Panc1 (cell line): ENCODE measurements at regions not wholly inside any gene's neighbourhood (a gene's known extent, or its start where the extent isn't known, plus 50 kb on each side); places are given as distances from the start of the nearest gene placed in this dataset.

ENCODE experiments used
- ATAC-seq: fragments of 200-7000 bp; cut with Tn5 transposase; 2 replicates; pipeline ENCODE4 v1.9.1; 2020; ENCODE audit warnings: mild to moderate bottlenecking, moderate library complexity
- BruUV-seq: library from RNA; stranded (reverse); fragments of 400-500 nt; replicated peaks from 2 replicates; lab custom pipeline; 2021; lab: Mats Ljungman, UMichigan
- CTCF ChIA-PET: fragments of 300-600 bp; sonication (Branson Sonifier 250); formaldehyde crosslinking; loops from one replicate; lab custom pipeline; 2022; ENCODE audit warnings: antibody characterized with exemption; lab: Charles Lee
- POLR2A ChIA-PET: fragments of 300-600 bp; sonication (Branson Sonifier 250); formaldehyde crosslinking; loops from one replicate; lab custom pipeline; 2022; ENCODE audit warnings: antibody characterized with exemption; lab: Charles Lee
- DNase-seq: peaks from one replicate; pipeline ENCODE4 v3.0.0-alpha.2; 2010; ENCODE audit warnings: low read depth, low spot score
- H3K27ac ChIP-seq: 2 replicates; pipeline ENCODE4 v1.5.1; 2011; ENCODE audit warnings: mild to moderate bottlenecking, low read length, inconsistent platforms
- H3K27me3 ChIP-seq: fragments of 200-500 bp; sonication (Bioruptor generic); 2 replicates; pipeline ENCODE4 v1.6.0; 2014; ENCODE audit warnings: low read length, inconsistent platforms; ENCODE audit not compliant: control insufficient read depth, insufficient read depth
- H3K36me3 ChIP-seq: fragments of 200-500 bp; sonication (Bioruptor generic); 2 replicates; pipeline ENCODE4 v1.5.1; 2014; ENCODE audit warnings: inconsistent platforms, mild to moderate bottlenecking, low read length, moderate library complexity; ENCODE audit not compliant: control insufficient read depth, insufficient read depth
- H3K4me1 ChIP-seq: 2 replicates; pipeline ENCODE4 v1.5.1; 2011; ENCODE audit warnings: inconsistent platforms, mild to moderate bottlenecking, low read length, moderate library complexity; ENCODE audit not compliant: control insufficient read depth, insufficient read depth
- H3K4me3 ChIP-seq, 2 experiments: 2 replicates each; pipeline ENCODE4 v1.5.1; 2011 to 2012; ENCODE audit warnings: low read depth in 2 of 2, low read length in 2 of 2, mild to moderate bottlenecking in 2 of 2, inconsistent platforms in 1 of 2, moderate library complexity in 1 of 2
- H3K9me3 ChIP-seq: fragments of 200-500 bp; sonication (Bioruptor generic); 2 replicates; pipeline ENCODE4 v1.5.1; 2014; ENCODE audit warnings: low read depth, mild to moderate bottlenecking, inconsistent platforms, low read length, moderate library complexity; ENCODE audit not compliant: control insufficient read depth, insufficient read depth
- POLR2AphosphoS5 ChIP-seq: IDR thresholded peaks from 2 replicates; pipeline ENCODE4 v1.6.1; 2012; ENCODE audit warnings: mild to moderate bottlenecking, low read depth, low read length, moderate library complexity
- REST ChIP-seq, 2 experiments: IDR thresholded peaks; 2 replicates each; pipeline ENCODE4 v1.6.1; 2011 to 2012; ENCODE audit warnings: low read depth in 2 of 2, control low read depth in 1 of 2, low read length in 1 of 2, mild to moderate bottlenecking in 1 of 2, moderate library complexity in 1 of 2; ENCODE audit not compliant: insufficient read depth in 1 of 2
- SIN3A ChIP-seq: IDR thresholded peaks from 2 replicates; pipeline ENCODE4 v1.6.1; 2012; ENCODE audit warnings: low read depth, mild to moderate bottlenecking, low read length, moderate library complexity, borderline replicate concordance; ENCODE audit not compliant: insufficient read depth
- TCF7L2 ChIP-seq: IDR thresholded peaks from 2 replicates; pipeline ENCODE4 v1.6.1; 2011; ENCODE audit warnings: mild to moderate bottlenecking, low read depth, low read length, inconsistent platforms
- in situ Hi-C: cut with HindIII; loops from 2 replicates; pipeline ENCODE4 v1.10.0; 2016; ENCODE audit warnings: low sequenced_read_pairs, low pct_unique_long_range_greater_than_20kb
- intact Hi-C: fragments of 100-400 bp; cut with micrococcal nuclease; formaldehyde crosslinking; loops from one replicate; pipeline ENCODE4 v1.10.0; 2022; ENCODE audit not compliant: unreplicated experiment
- TF ChIP-seq, protein P1 (sequence below): fragments of 450-650 bp; IDR thresholded peaks from 2 replicates; pipeline ENCODE4 v1.5.1; 2017; ENCODE audit warnings: mild to moderate bottlenecking

DNA sequence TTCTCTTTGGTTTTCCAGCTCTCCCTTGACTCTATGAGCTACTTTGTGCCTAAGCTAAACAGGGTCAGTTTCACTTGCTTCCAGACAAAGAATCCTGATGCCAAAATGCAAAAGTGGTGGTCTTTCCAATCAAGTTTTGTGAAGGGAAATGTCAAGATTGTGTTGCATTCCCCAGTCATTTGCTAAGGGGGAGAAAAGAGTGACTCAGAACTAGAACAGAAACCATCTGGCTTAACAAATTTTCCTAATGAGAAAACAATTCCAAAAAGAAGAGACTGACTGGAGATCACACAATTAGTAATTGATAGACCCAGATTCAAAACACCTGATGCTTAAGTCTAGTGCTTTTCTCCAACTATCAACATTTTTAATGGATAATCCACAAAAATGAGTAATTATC, 235.1 kb upstream of the DIO2 start:
- Histone ChIP-seq H3K9me3 (no peaks in the 10 kb centered on the region), H3K36me3 (no peaks in the 10 kb centered on the region), H3K4me3 (no peak overlapping the region), H3K27ac (no peak overlapping the region), H3K27me3 (no peaks in the 10 kb centered on the region), H3K4me1 (no peaks in the 10 kb centered on the region)
- ATAC-seq (no peak), DNase-seq (no peak)
- POLR2A ChIA-PET: no interaction called here
- CTCF ChIA-PET: no interaction called here
- intact Hi-C loops (no loop called here), in situ Hi-C loops (no loop called here)
- TF ChIP-seq SIN3A (no peak), REST (IDR thresholded peaks at IDR 0.05; ENCODE audit: insufficient read depth in 1 of 2, low read depth in 2 of 2, low read length in 1 of 2) (no peak), POLR2AphosphoS5 (no peak), TCF7L2 (no peak)
- TF ChIP-seq, protein P1, sequence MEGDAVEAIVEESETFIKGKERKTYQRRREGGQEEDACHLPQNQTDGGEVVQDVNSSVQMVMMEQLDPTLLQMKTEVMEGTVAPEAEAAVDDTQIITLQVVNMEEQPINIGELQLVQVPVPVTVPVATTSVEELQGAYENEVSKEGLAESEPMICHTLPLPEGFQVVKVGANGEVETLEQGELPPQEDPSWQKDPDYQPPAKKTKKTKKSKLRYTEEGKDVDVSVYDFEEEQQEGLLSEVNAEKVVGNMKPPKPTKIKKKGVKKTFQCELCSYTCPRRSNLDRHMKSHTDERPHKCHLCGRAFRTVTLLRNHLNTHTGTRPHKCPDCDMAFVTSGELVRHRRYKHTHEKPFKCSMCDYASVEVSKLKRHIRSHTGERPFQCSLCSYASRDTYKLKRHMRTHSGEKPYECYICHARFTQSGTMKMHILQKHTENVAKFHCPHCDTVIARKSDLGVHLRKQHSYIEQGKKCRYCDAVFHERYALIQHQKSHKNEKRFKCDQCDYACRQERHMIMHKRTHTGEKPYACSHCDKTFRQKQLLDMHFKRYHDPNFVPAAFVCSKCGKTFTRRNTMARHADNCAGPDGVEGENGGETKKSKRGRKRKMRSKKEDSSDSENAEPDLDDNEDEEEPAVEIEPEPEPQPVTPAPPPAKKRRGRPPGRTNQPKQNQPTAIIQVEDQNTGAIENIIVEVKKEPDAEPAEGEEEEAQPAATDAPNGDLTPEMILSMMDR: no peak
- BruUV-seq: no TSS peak

GRCh38 chr14:80445605-80446004, 234.3 kb upstream of the DIO2 start:
- no peak for ATAC-seq
- ChIA-PET POLR2A (no interaction called here), CTCF (no interaction called here)
- Histone ChIP-seq H3K36me3 (no peaks in the 10 kb centered on the region), H3K27me3 (no peaks in the 10 kb centered on the region), H3K4me1 (no peaks in the 10 kb centered on the region), H3K4me3 (no peak overlapping the region), H3K27ac (no peak overlapping the region), H3K9me3 (no peaks in the 10 kb centered on the region)
- BruUV-seq: no TSS peak
- in situ Hi-C loops: no loop called here
- TF ChIP-seq REST (IDR thresholded peaks at IDR 0.05; ENCODE audit: insufficient read depth in 1 of 2, low read depth in 2 of 2, low read length in 1 of 2): no peak
- intact Hi-C loops: no loop called here
- no peak for DNase-seq
